HepG2 (cell line): ENCODE measurements at regions not wholly inside any gene's neighbourhood (a gene's known extent, or its start where the extent isn't known, plus 50 kb on each side); places are given as distances from the start of the nearest gene placed in this dataset.

Source experiments
- ATAC-seq: fragments of 200-7000 bp; cut with Tn5 transposase; 3 replicates; pipeline ENCODE4 v1.9.1; 2020; ENCODE audit warnings: mild to moderate bottlenecking, moderate library complexity
- BruUV-seq: library from RNA; stranded (reverse); fragments of 400-500 nt; replicated peaks from 2 replicates; lab custom pipeline; 2021; lab: Mats Ljungman, UMichigan
- CTCF ChIA-PET: fragments of 300-600 bp; formaldehyde crosslinking; extraction: SDS; loops from one replicate; lab custom pipeline; 2021; ENCODE audit warnings: low total read pairs, inconsistent platforms, low intra/inter-chr PET ratio; lab: Yijun Ruan, JAX
- POLR2A ChIA-PET: fragments of 350-600 bp; sonication (Branson Sonifier 250); formaldehyde crosslinking; loops from one replicate; lab custom pipeline; 2020; ENCODE audit warnings: antibody characterized with exemption, inconsistent platforms; lab: Yijun Ruan, JAX
- DNase-seq: peaks from one replicate; pipeline ENCODE4 v3.0.0-alpha.2; 2015; ENCODE audit warnings: low spot score
- FAIRE-seq: peaks from 3 replicates; lab custom pipeline; 2011; peaks lifted over from hg19 to GRCh38; lab: Jason Lieb, UNC
- H2AFZ ChIP-seq: one replicate; pipeline ENCODE4 v1.6.1; 2011; ENCODE audit warnings: low read length, inconsistent platforms
- H3K27ac ChIP-seq: fragments of 300-600 bp; 3 replicates; pipeline ENCODE4 v1.8.0; 2011; ENCODE audit warnings: mixed run types, mild to moderate bottlenecking, mixed read lengths, low read length, inconsistent platforms; ENCODE audit not compliant: insufficient read depth; ENCODE audit errors: extremely low read length
- H3K27me3 ChIP-seq, 2 experiments: fragments of 200-600 bp in 1 of 2; 2 replicates in 1 of 2; 3 replicates in 1 of 2; pipeline versions ENCODE4 v1.6.0 to v1.8.0; 2011; ENCODE audit warnings: low read length in 2 of 2, mild to moderate bottlenecking in 2 of 2, moderate library complexity in 2 of 2, inconsistent platforms in 1 of 2; ENCODE audit not compliant: insufficient read depth in 2 of 2, control insufficient read depth in 1 of 2
- H3K36me3 ChIP-seq, 2 experiments: fragments of 200-600 bp in 1 of 2; replicated peaks in 1 of 2; 2 replicates in 1 of 2; 3 replicates in 1 of 2; pipeline versions ENCODE4 v1.5.1 to v1.8.0; 2011; ENCODE audit warnings: low read length in 2 of 2, inconsistent platforms in 1 of 2; ENCODE audit not compliant: insufficient read depth in 2 of 2, control insufficient read depth in 1 of 2
- H3K4me1 ChIP-seq: 2 replicates; pipeline ENCODE4 v1.5.1; 2012; ENCODE audit warnings: low read length, inconsistent platforms; ENCODE audit not compliant: insufficient read depth
- H3K4me2 ChIP-seq: 2 replicates; pipeline ENCODE4 v1.6.0; 2011; ENCODE audit warnings: low read depth, low read length, inconsistent platforms
- H3K4me3 ChIP-seq, 3 experiments: fragments of 200-600 bp in 1 of 3; sonication (generic), shearing (Covaris generic) in 1 of 3; replicated peaks in 1 of 3; 2 replicates each; pipeline ENCODE4 v1.5.1; 2011 to 2016; ENCODE audit warnings: low read length in 3 of 3, inconsistent platforms in 2 of 3, low read depth in 2 of 3, mild to moderate bottlenecking in 2 of 3, control low read depth in 1 of 3, mixed read lengths in 1 of 3; ENCODE audit not compliant: insufficient read depth in 1 of 3
- H3K79me2 ChIP-seq: one replicate; pipeline ENCODE4 v1.6.1; 2011; ENCODE audit warnings: low read length, inconsistent platforms; ENCODE audit not compliant: insufficient read depth
- H3K9ac ChIP-seq: 2 replicates; pipeline ENCODE4 v1.6.0; 2011; ENCODE audit warnings: mild to moderate bottlenecking, low read depth, low read length, inconsistent platforms; ENCODE audit not compliant: insufficient read depth
- H3K9me3 ChIP-seq: 2 replicates; pipeline ENCODE4 v1.5.1; 2012; ENCODE audit warnings: mild to moderate bottlenecking, low read length
- H4K20me1 ChIP-seq: 2 replicates; pipeline ENCODE4 v1.6.0; 2011; ENCODE audit warnings: inconsistent platforms, mild to moderate bottlenecking, low read length, moderate library complexity; ENCODE audit not compliant: insufficient read depth
- ARNT ChIP-seq: fragments of 450-650 bp; IDR thresholded peaks from 2 replicates; pipeline ENCODE4 v1.6.1; 2017
- CSRNP2 ChIP-seq: sonication (generic); formaldehyde crosslinking; conservative IDR thresholded peaks from 2 replicates; pipeline ENCODE4 v1.8.0; 2022; ENCODE audit warnings: low read depth, missing genetic modification reagents
- DR1 ChIP-seq: sonication (generic); formaldehyde crosslinking; IDR thresholded peaks from 2 replicates; pipeline ENCODE4 v1.8.0; 2021; ENCODE audit warnings: mild to moderate bottlenecking, missing genetic modification reagents, inconsistent platforms
- IRF2 ChIP-seq: IDR thresholded peaks from 2 replicates; pipeline ENCODE4 v1.6.1; 2018; ENCODE audit warnings: missing genetic modification reagents, missing compliant biosample characterization
- NR2F1 ChIP-seq, 2 experiments: fragments of 450-650 bp in 1 of 2; formaldehyde crosslinking in 1 of 2; IDR thresholded peaks; 2 replicates each; pipeline versions ENCODE4 v1.5.0 to v1.6.1; 2016 to 2020; ENCODE audit warnings: mild to moderate bottlenecking in 1 of 2, missing compliant biosample characterization in 1 of 2, missing genetic modification reagents in 1 of 2, moderate library complexity in 1 of 2
- RORA ChIP-seq: sonication (generic); formaldehyde crosslinking; IDR thresholded peaks from 2 replicates; pipeline ENCODE4 v1.5.0; 2020; ENCODE audit warnings: mild to moderate bottlenecking, missing genetic modification reagents, moderate library complexity
- SMARCC2 ChIP-seq: fragments of 450-650 bp; IDR thresholded peaks from 2 replicates; pipeline ENCODE4 v1.6.1; 2017; ENCODE audit warnings: antibody characterized with exemption, mild to moderate bottlenecking
- USF2 ChIP-seq, 2 experiments: sonication (generic) in 1 of 2; formaldehyde crosslinking in 1 of 2; IDR thresholded peaks; 2 replicates each; pipeline versions ENCODE4 v1.5.1 to v1.6.1; 2011 to 2020; ENCODE audit warnings: borderline replicate concordance in 1 of 2, low read depth in 1 of 2, low read length in 1 of 2, mild to moderate bottlenecking in 1 of 2, missing genetic modification reagents in 1 of 2, moderate library complexity in 1 of 2
- ZNF17 ChIP-seq: sonication (generic); formaldehyde crosslinking; IDR thresholded peaks from 2 replicates; pipeline ENCODE4 v1.5.0; 2020; ENCODE audit warnings: mild to moderate bottlenecking, missing genetic modification reagents
- ZNF546 ChIP-seq: sonication (generic); formaldehyde crosslinking; conservative IDR thresholded peaks from 2 replicates; pipeline ENCODE4 v1.8.1; 2023; ENCODE audit warnings: mild to moderate bottlenecking, missing genetic modification reagents
- ZNF557 ChIP-seq: sonication (generic); formaldehyde crosslinking; IDR thresholded peaks from 2 replicates; pipeline ENCODE4 v1.4.0; 2020; ENCODE audit warnings: missing genetic modification reagents
- ZNF569 ChIP-seq: sonication (generic); formaldehyde crosslinking; IDR thresholded peaks from 2 replicates; pipeline ENCODE4 v1.5.0; 2020; ENCODE audit warnings: mild to moderate bottlenecking, missing genetic modification reagents, moderate library complexity, borderline replicate concordance
- WGBS: methylation state at CpG from one replicate; pipeline ENCODE4 v1.1.6; 2017; ENCODE audit warnings: low lambda C conversion rate; 5-methylcytosine and 5-hydroxymethylcytosine counted together
- in situ Hi-C: cut with HindIII; loops from 2 replicates; pipeline ENCODE4 v1.10.0; 2017; ENCODE audit warnings: low pct_unique_long_range_greater_than_20kb; ENCODE audit not compliant: extremely low pct_ligation_motif_present
- intact Hi-C: fragments of 100-400 bp; cut with micrococcal nuclease; formaldehyde crosslinking; loops from one replicate; pipeline ENCODE4 v1.10.0; 2022; ENCODE audit not compliant: unreplicated experiment

- Histone ChIP-seq H4K20me1 (no peaks in the 10 kb centered on the region), H3K4me3 (no peak overlapping the region), H3K4me1 (no peaks in the 10 kb centered on the region), H3K4me2 (no peak overlapping the region), H3K9ac (no peak overlapping the region), H3K79me2 (no peaks in the 10 kb centered on the region), H2AFZ (no peak overlapping the region), H3K9me3 (no peaks in the 10 kb centered on the region), H3K27me3 (no peaks in the 10 kb centered on the region), H3K27ac (no peak overlapping the region), H3K36me3 (no peaks in the 10 kb centered on the region)
- in situ Hi-C loops (no loop called here), intact Hi-C loops (no loop called here)
- FAIRE-seq (no peak), ATAC-seq (no peak), DNase-seq (no peak)
- no TSS peak for BruUV-seq
- WGBS: 79% methylated on average over 7 of the region's 9 CpGs
- ChIA-PET CTCF (no interaction called here), POLR2A (no interaction called here)
- no peak for TF ChIP-seq CSRNP2
- no peak for TF ChIP-seq ZNF546
- TF ChIP-seq DR1 (CRISPR knock-in tag): no peak
- TF ChIP-seq ZNF569 (CRISPR knock-in tag): no peak
- TF ChIP-seq ZNF17 (CRISPR knock-in tag): no peak
These were observed 409.6 kb downstream of the GADD45G start for GRCh38 chr9:90014421-90014820.

- TF ChIP-seq IRF2 (CRISPR knock-in tag) (no peak), NR2F1 (CRISPR knock-in tag; IDR thresholded peaks at IDR 0.05) (no peak), SMARCC2 (no peak), ZNF557 (CRISPR knock-in tag) (no peak), USF2 (IDR thresholded peaks at IDR 0.05; ENCODE audit: low read depth, low read length) (no peak), USF2 (CRISPR knock-in tag; IDR thresholded peaks at IDR 0.05; ENCODE audit: borderline replicate concordance) (no peak), RORA (CRISPR knock-in tag) (no peak), ARNT (no peak)
- no TSS peak for BruUV-seq
- Histone ChIP-seq H3K27me3 (no peaks in the 10 kb centered on the region), H4K20me1 (no peaks in the 10 kb centered on the region), H3K9ac (no peak overlapping the region), H3K4me1 (no peaks in the 10 kb centered on the region), H3K4me2 (no peak overlapping the region), H3K4me3 (no peak overlapping the region), H2AFZ (no peak overlapping the region), H3K36me3 (no peaks in the 10 kb centered on the region), H3K9me3 (no peaks in the 10 kb centered on the region), H3K79me2 (no peaks in the 10 kb centered on the region), H3K27ac (no peak overlapping the region)
- POLR2A ChIA-PET: no interaction called here
- 11% methylated on average over 1 of the region's 1 CpG for WGBS
- CTCF ChIA-PET: no interaction called here
- ATAC-seq (no peak), DNase-seq (no peak), FAIRE-seq (no peak)
- intact Hi-C loops (no loop called here), in situ Hi-C loops (no loop called here)
These were observed 411.5 kb downstream of the GADD45G start for GRCh38 chr9:90016272-90016671.
